A549 (cell line): ENCODE measurements at regions not wholly inside any gene's neighbourhood (a gene's known extent, or its start where the extent isn't known, plus 50 kb on each side); places are given as distances from the start of the nearest gene placed in this dataset.

Source experiments
- ATAC-seq, 2 experiments: fragments of 200-7000 bp in 1 of 2; fragments of >200 bp in 1 of 2; cut with Nextera tagmentation in 1 of 2; cut with Tn5 transposase in 1 of 2; 3 replicates each; pipeline versions ENCODE4 v1.8.0 to v1.9.1; 2018 to 2020; ENCODE audit warnings: mild to moderate bottlenecking in 1 of 2, moderate library complexity in 1 of 2
- CTCF ChIA-PET: fragments of 300-600 bp; sonication (Branson Sonifier 250); formaldehyde crosslinking; extraction: SDS; loops from one replicate; lab custom pipeline; 2021; ENCODE audit warnings: antibody characterized with exemption, inconsistent platforms; lab: Yijun Ruan, JAX
- POLR2A ChIA-PET: fragments of 350-600 bp; formaldehyde crosslinking; extraction: SDS; loops from one replicate; lab custom pipeline; 2021; ENCODE audit warnings: antibody characterized with exemption, inconsistent platforms; lab: Yijun Ruan, JAX
- DNase-seq, 2 experiments: peaks; one replicate each; pipeline versions ENCODE4 v3.0.0 to v3.0.0-alpha.2; 2011 to 2016; ENCODE audit warnings: low read depth in 1 of 2, low spot score in 1 of 2
- FAIRE-seq: peaks from 2 replicates; lab custom pipeline; 2011; peaks lifted over from hg19 to GRCh38; lab: Jason Lieb, UNC
- H3K27ac ChIP-seq, 2 experiments: fragments of >200 bp; sonication (Bioruptor Twin); formaldehyde crosslinking; 3 replicates each; pipeline ENCODE4 v1.5.1; 2016 to 2017
- H3K4me1 ChIP-seq: fragments of >200 bp; sonication (Bioruptor Twin); formaldehyde crosslinking; 3 replicates; pipeline ENCODE4 v1.6.1; 2016
- H3K4me2 ChIP-seq: fragments of >200 bp; sonication (Bioruptor Twin); formaldehyde crosslinking; 3 replicates; pipeline ENCODE4 v1.6.1; 2016
- H3K4me3 ChIP-seq: fragments of >200 bp; sonication (Bioruptor Twin); formaldehyde crosslinking; 3 replicates; pipeline ENCODE4 v1.5.1; 2016
- H3K9me3 ChIP-seq: fragments of >200 bp; sonication (Bioruptor Twin); formaldehyde crosslinking; 3 replicates; pipeline ENCODE4 v1.6.1; 2016
- ATOH8 ChIP-seq: fragments of 250-450 bp; sonication (Bioruptor Pico); IDR thresholded peaks from 2 replicates; pipeline ENCODE4 v1.5.0; 2020; ENCODE audit warnings: low read depth, mild to moderate bottlenecking, moderate library complexity
- BHLHE40 ChIP-seq: IDR thresholded peaks from 2 replicates; pipeline ENCODE4 v1.6.1; 2012; ENCODE audit warnings: low read depth, low read length, inconsistent platforms
- CTCF ChIP-seq: fragments of >200 bp; sonication (Bioruptor Twin); formaldehyde crosslinking; IDR thresholded peaks from 3 replicates; pipeline ENCODE4 v1.5.1; 2016
- EHMT2 ChIP-seq: fragments of 200-600 bp; sonication (generic); IDR thresholded peaks from 2 replicates; pipeline ENCODE4 v1.6.1; 2016; ENCODE audit warnings: antibody characterized with exemption, low read depth, mild to moderate bottlenecking, moderate library complexity
- FOSB ChIP-seq: fragments of 250-450 bp; sonication (Bioruptor Pico); IDR thresholded peaks from 2 replicates; pipeline ENCODE4 v1.5.0; 2020; ENCODE audit warnings: mild to moderate bottlenecking, moderate library complexity
- FOSL2 ChIP-seq, 2 experiments: fragments of 450-650 bp in 1 of 2; fragments of >200 bp in 1 of 2; sonication (Bioruptor Twin) in 1 of 2; formaldehyde crosslinking; IDR thresholded peaks; 2 replicates each; pipeline versions ENCODE4 v1.5.0 to v1.6.1; 2016 to 2020; ENCODE audit warnings: mild to moderate bottlenecking in 1 of 2, moderate library complexity in 1 of 2
- GATA3 ChIP-seq: IDR thresholded peaks from 2 replicates; pipeline ENCODE4 v1.6.1; 2012; ENCODE audit warnings: borderline replicate concordance
- HEYL ChIP-seq: fragments of 250-450 bp; sonication (Bioruptor Pico); IDR thresholded peaks from 2 replicates; pipeline ENCODE4 v1.8.0; 2021; ENCODE audit warnings: mild to moderate bottlenecking, moderate library complexity
- JUN ChIP-seq, 2 experiments: fragments of >200 bp; sonication (Bioruptor Twin); formaldehyde crosslinking; IDR thresholded peaks; 2 replicates in 1 of 2; 3 replicates in 1 of 2; pipeline ENCODE4 v1.6.1; 2016 to 2017
- KDM1A ChIP-seq: fragments of 200-600 bp; sonication (generic); IDR thresholded peaks from 2 replicates; pipeline ENCODE4 v1.6.1; 2016; ENCODE audit warnings: low read depth, mild to moderate bottlenecking
- KDM5A ChIP-seq: fragments of 200-600 bp; sonication (generic); IDR thresholded peaks from 2 replicates; pipeline ENCODE4 v1.6.1; 2016; ENCODE audit warnings: antibody characterized with exemption, mild to moderate bottlenecking
- MAFK ChIP-seq: fragments of 450-650 bp; IDR thresholded peaks from 2 replicates; pipeline ENCODE4 v1.6.1; 2014; ENCODE audit not compliant: partially characterized antibody
- MYC ChIP-seq: IDR thresholded peaks from 2 replicates; pipeline ENCODE4 v1.6.1; 2012; ENCODE audit warnings: mild to moderate bottlenecking, inconsistent platforms, low read length, improper control_type of control experiment, borderline replicate concordance
- NFE2L2 ChIP-seq: fragments of 150-350 bp; conservative IDR thresholded peaks from 2 replicates; pipeline ENCODE4 v1.6.1; 2014; ENCODE audit warnings: low read length
- NPAS2 ChIP-seq: fragments of 250-450 bp; sonication (Bioruptor Pico); IDR thresholded peaks from 2 replicates; pipeline ENCODE4 v1.8.0; 2022; ENCODE audit warnings: mild to moderate bottlenecking, moderate library complexity, borderline replicate concordance
- NR3C1 ChIP-seq: fragments of >200 bp; sonication (Bioruptor Twin); formaldehyde crosslinking; IDR thresholded peaks from 3 replicates; pipeline ENCODE4 v1.6.1; 2017
- POLR2AphosphoS2 ChIP-seq: conservative IDR thresholded peaks from 2 replicates; pipeline ENCODE4 v1.6.1; 2012; ENCODE audit warnings: low read length, improper control_type of control experiment, inconsistent platforms
- RARB ChIP-seq: fragments of 250-450 bp; sonication (Bioruptor Pico); IDR thresholded peaks from 2 replicates; pipeline ENCODE4 v1.8.0; 2021; ENCODE audit warnings: mild to moderate bottlenecking, moderate library complexity
- RNF2 ChIP-seq: fragments of 200-600 bp; sonication (generic); IDR thresholded peaks from 2 replicates; pipeline ENCODE4 v1.6.1; 2016; ENCODE audit warnings: low read depth, mild to moderate bottlenecking, antibody characterized with exemption, moderate library complexity, borderline replicate concordance
- SMC3 ChIP-seq: fragments of >200 bp; sonication (Bioruptor Twin); formaldehyde crosslinking; IDR thresholded peaks from 3 replicates; pipeline ENCODE4 v1.6.1; 2018; ENCODE audit warnings: inconsistent platforms
- TP53 ChIP-seq: fragments of 250-450 bp; sonication (Bioruptor Pico); IDR thresholded peaks from 2 replicates; pipeline ENCODE4 v1.5.0; 2021; ENCODE audit warnings: mild to moderate bottlenecking, moderate library complexity
- ZFP36 ChIP-seq: fragments of 450-650 bp; IDR thresholded peaks from 2 replicates; pipeline ENCODE4 v1.6.1; 2014; ENCODE audit warnings: borderline replicate concordance; ENCODE audit not compliant: partially characterized antibody
- ZSCAN20 ChIP-seq: fragments of 250-450 bp; sonication (Bioruptor Pico); IDR thresholded peaks from 2 replicates; pipeline ENCODE4 v1.8.0; 2022; ENCODE audit warnings: mild to moderate bottlenecking, moderate library complexity
- WGBS: methylation state at CpG from one replicate; pipeline ENCODE4 v1.1.6; 2017; ENCODE audit errors: missing lambda C conversion rate; 5-methylcytosine and 5-hydroxymethylcytosine counted together

DNA sequence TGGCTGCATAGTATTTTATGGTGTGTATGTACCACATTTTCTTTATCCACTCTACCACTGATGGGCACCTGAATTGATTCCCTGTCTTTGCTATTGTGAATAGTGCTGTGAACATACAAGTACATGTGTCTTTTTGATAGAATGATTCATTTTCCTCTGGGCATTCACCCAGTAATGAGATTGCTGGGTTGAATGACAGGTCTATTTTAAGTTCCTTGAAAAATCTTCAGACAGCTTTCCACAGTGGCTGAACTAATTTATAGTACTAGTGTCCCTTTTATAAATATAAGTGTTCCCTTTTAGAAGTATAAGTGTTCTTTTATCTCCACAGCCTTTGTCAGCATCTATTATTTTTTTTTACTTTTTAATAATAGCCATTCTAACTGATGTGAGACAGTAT is 303.9 kb upstream of the EPHA4 start:
- FAIRE-seq, result no peak
- TF ChIP-seq NFE2L2 (no peak), HEYL (no peak), GATA3 (no peak), POLR2AphosphoS2 (no peak), SMC3 (no peak), ZSCAN20 (CRISPR knock-in tag) (no peak), KDM5A (no peak), MAFK (no peak), FOSL2 (IDR thresholded peaks at IDR 0.05) (no peak), FOSL2 (CRISPR knock-in tag; IDR thresholded peaks at IDR 0.05) (no peak), JUN (IDR thresholded peaks at IDR 0.05) (no peak), KDM1A (no peak), TP53 (CRISPR knock-in tag) (no peak), NR3C1 (no peak), RNF2 (no peak), CTCF (no peak), FOSB (CRISPR knock-in tag) (no peak), MYC (no peak), ATOH8 (CRISPR knock-in tag) (no peak), ZFP36 (no peak)
- TF ChIP-seq, all 56 proteins: peak for 0
- ChIA-PET POLR2A (no interaction called here), CTCF (no interaction called here)
- Histone ChIP-seq H3K27ac (no peak overlapping the region), H3K4me1 (no peaks in the 10 kb centered on the region), H3K9me3 (no peaks in the 10 kb centered on the region), H3K4me2 (no peak overlapping the region), H3K4me3 (no peak overlapping the region)
- ATAC-seq (no peak), DNase-seq (no peak)

GRCh38 chr2:221874444-221874843 is 302.3 kb upstream of the EPHA4 start:
- H3K9me3 ChIP-seq, result no peaks in the 10 kb centered on the region; the same call in 2 of the 3 replicates
- TF ChIP-seq RARB (CRISPR knock-in tag), result no peak
- no peak for TF ChIP-seq BHLHE40
- TF ChIP-seq CTCF, result no peak
- no peak for TF ChIP-seq NPAS2 (CRISPR knock-in tag)
- TF ChIP-seq EHMT2, result no peak
- no peaks in the 10 kb centered on the region for H3K4me1 ChIP-seq
- DNase-seq (no peak), ATAC-seq (no peak), FAIRE-seq (no peak)
- H3K4me2 ChIP-seq, result no peak overlapping the region
- POLR2A ChIA-PET, result no interaction called here
- CTCF ChIA-PET, result no interaction called here
- H3K4me3 ChIP-seq, result no peak overlapping the region
- H3K27ac ChIP-seq, result no peak overlapping the region
- 8% methylated on average over 2 of the region's 2 CpGs for WGBS
